Neural cell (in vitro differentiated cells): ENCODE measurements at regions not wholly inside any gene's neighbourhood (a gene's known extent, or its start where the extent isn't known, plus 50 kb on each side); places are given as distances from the start of the nearest gene placed in this dataset.

Experiments used
- CTCF ChIP-seq: fragments of 450-650 bp; IDR thresholded peaks from 2 replicates; pipeline ENCODE4 v1.5.1; 2014; ENCODE audit warnings: antibody characterized with exemption, mild to moderate bottlenecking, moderate library complexity; ENCODE audit not compliant: poor library complexity, severe bottlenecking
- EZH2 ChIP-seq: fragments of 200-600, 300-800 bp; shearing (Covaris generic), sonication (generic); IDR thresholded peaks from 2 replicates; pipeline ENCODE4 v1.6.1; 2014; ENCODE audit warnings: antibody characterized with exemption, low read length, borderline replicate concordance, mild to moderate bottlenecking; ENCODE audit not compliant: insufficient read depth, poor library complexity, severe bottlenecking
- RAD21 ChIP-seq: fragments of 450-650 bp; conservative IDR thresholded peaks from 2 replicates; pipeline ENCODE4 v1.6.1; 2014; ENCODE audit warnings: antibody characterized with exemption, mild to moderate bottlenecking, moderate library complexity
- REST ChIP-seq: IDR thresholded peaks from 2 replicates; pipeline ENCODE4 v1.6.1; 2012; ENCODE audit warnings: borderline replicate concordance

DNA sequence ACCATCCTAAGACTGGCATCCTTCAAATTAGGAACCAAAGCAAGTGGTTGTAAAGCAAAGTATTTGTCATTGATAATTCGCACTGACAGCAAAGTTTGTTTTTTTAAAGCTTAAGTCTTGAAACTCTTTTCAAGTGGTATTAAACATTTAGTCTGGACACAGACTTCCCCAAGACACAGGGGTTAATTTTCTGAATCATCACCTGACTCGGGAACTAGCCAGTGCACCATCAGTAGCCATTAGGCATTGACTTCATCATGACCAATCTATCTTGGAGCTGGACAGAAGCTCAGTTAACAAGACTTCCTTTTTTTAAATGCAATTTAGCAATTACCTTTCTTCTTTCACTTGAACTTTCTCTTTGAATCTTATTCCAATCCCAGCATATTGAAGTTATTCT, 210.6 kb downstream of the ZNF365 start:
- TF ChIP-seq EZH2 (no peak), CTCF (no peak), REST (no peak), RAD21 (no peak)
